ENCODE measurements at regions not wholly inside any gene's neighbourhood (a gene's known extent, or its start where the extent isn't known, plus 50 kb on each side); places are given as distances from the start of the nearest gene placed in this dataset.

- no peak overlapping the region for H2BK20ac ChIP-seq (ENCODE audit: low read length)
- no peak overlapping the region for H2AK5ac ChIP-seq (ENCODE audit: low read depth, low read length)
- 46% methylated on average over 6 of the region's 6 CpGs; no CpG with 5 or more reads in 1 of the 2 experiments for WGBS, 2 experiments (ENCODE audit: extremely low coverage in 1 of 2, insufficient coverage in 1 of 2, insufficient read length in 1 of 2, insufficient replicate concordance in 2 of 2, low coverage in 1 of 2, low lambda C conversion rate in 2 of 2, missing lambda C conversion rate in 1 of 2)
- no peak overlapping the region for H3K23ac ChIP-seq (ENCODE audit: insufficient read length)
- H3K23me2 ChIP-seq (ENCODE audit: low read depth, low read length): no peaks in the 10 kb centered on the region
- no peak overlapping the region for H3K9ac ChIP-seq (replicated peaks in 1 of 4; ENCODE audit: extremely low read depth in 1 of 4, low read depth in 3 of 4, low read length in 3 of 4)
- no peak overlapping the region for H3K4me3 ChIP-seq (ENCODE audit: extremely low read depth in 1 of 4, insufficient read depth in 2 of 4, low read depth in 3 of 4, low read length in 4 of 4)
- H3K18ac ChIP-seq (ENCODE audit: extremely low read depth, low read length): no peak overlapping the region; the same call in 1 of the 2 replicates
- H3K56ac ChIP-seq (replicated peaks; ENCODE audit: insufficient read length, low read depth, low read length): no peak overlapping the region
- no peak for FAIRE-seq
- H2BK12ac ChIP-seq (ENCODE audit: low read depth, low read length): no peak overlapping the region
- H3K27me3 ChIP-seq (replicated peaks in 1 of 4; ENCODE audit: control insufficient read depth in 3 of 4, extremely low read depth in 1 of 4, insufficient read depth in 3 of 4, low read length in 3 of 4): no peaks in the 10 kb centered on the region
- peak overlapping the region; percentile 11 to 48; a peak in 2 of 4 replicates for H3K4me2 ChIP-seq (ENCODE audit: insufficient read depth in 1 of 2, low read depth in 2 of 2, low read length in 2 of 2)
- ChIA-PET POLR2A (ENCODE audit: partially characterized antibody) (no interaction called here), CTCF (ENCODE audit: partially characterized antibody) (interaction anchor here (0.9 to 1.9 kb wide), 6 partner anchors 8 to 63 kb away, joined by 3 to 6 read pairs (median 3); no protein-coding TSS in a partner anchor)
- peaks cover 2 to 5% of the 10 kb centered on the region in 2 experiments; a peak in 3 of 4 replicates for H3K9me3 ChIP-seq (ENCODE audit: insufficient read depth in 2 of 2, low read depth in 1 of 2, low read length in 1 of 2)
- H4K20me1 ChIP-seq (replicated peaks in 1 of 2; ENCODE audit: control insufficient read depth in 1 of 2, insufficient read depth in 2 of 2, low read length in 2 of 2): peaks cover 0 to 1% of the 10 kb centered on the region in 2 experiments
- no peak overlapping the region for H4K91ac ChIP-seq (replicated peaks; ENCODE audit: insufficient read length, low read length)
- no peak overlapping the region for H4K5ac ChIP-seq (ENCODE audit: insufficient read length, low read depth, low read length)
- no peak for DNase-seq (ENCODE audit: low read depth in 1 of 2, low spot score in 2 of 2)
- no peak overlapping the region for H4K8ac ChIP-seq (ENCODE audit: extremely low read depth, insufficient read depth, low read length)
- no peak overlapping the region for H2BK5ac ChIP-seq (ENCODE audit: low read depth, low read length)
- no peak overlapping the region for H2AFZ ChIP-seq (ENCODE audit: low read length)
- H3K36me3 ChIP-seq (ENCODE audit: control insufficient read depth in 2 of 4, insufficient read depth in 4 of 4, low read length in 3 of 4): no peaks in the 10 kb centered on the region
- H2BK120ac ChIP-seq (replicated peaks; ENCODE audit: low read depth, low read length): no peak overlapping the region
- H3K4ac ChIP-seq (replicated peaks; ENCODE audit: insufficient read length, low read depth, low read length): no peak overlapping the region
- peaks cover 5 to 23% (median 16%) of the 10 kb centered on the region in 4 experiments for H3K4me1 ChIP-seq (replicated peaks in 1 of 4; ENCODE audit: control insufficient read depth in 3 of 4, insufficient read depth in 4 of 4, low read length in 3 of 4)
- no peaks in the 10 kb centered on the region for H3K79me2 ChIP-seq (ENCODE audit: control insufficient read depth in 1 of 2, insufficient read depth in 2 of 2, low read length in 2 of 2)
- no peak overlapping the region for H3K27ac ChIP-seq (ENCODE audit: low read depth, low read length)
- H3K14ac ChIP-seq (ENCODE audit: insufficient read length): no peak overlapping the region
- H3K79me1 ChIP-seq (ENCODE audit: low read depth, low read length): no peaks in the 10 kb centered on the region
- TF ChIP-seq FOSL1 (IDR thresholded peaks at IDR 0.05; ENCODE audit: insufficient read depth, low read depth, low read length) (no peak), ASH2L (IDR thresholded peaks at IDR 0.05; ENCODE audit: low read length) (peak; percentile 21), RAD21 (IDR thresholded peaks at IDR 0.05 in 1 of 2, conservative IDR thresholded peaks at IDR 0.05 in 1 of 2; ENCODE audit: low read depth in 2 of 2, low read length in 2 of 2) (0 out of 4 replicates have a peak, but pooled peaks of 1 of the 2 experiments have one; percentile 15), SP1 (IDR thresholded peaks at IDR 0.05; ENCODE audit: low read depth, low read length) (0 out of 2 replicates have a peak, but pooled peaks have one; percentile 57), SIRT6 (IDR thresholded peaks at IDR 0.05; ENCODE audit: low read length) (no peak), CBX5 (IDR thresholded peaks at IDR 0.05; ENCODE audit: low read depth, low read length) (no peak)
- TF ChIP-seq, protein P1, sequence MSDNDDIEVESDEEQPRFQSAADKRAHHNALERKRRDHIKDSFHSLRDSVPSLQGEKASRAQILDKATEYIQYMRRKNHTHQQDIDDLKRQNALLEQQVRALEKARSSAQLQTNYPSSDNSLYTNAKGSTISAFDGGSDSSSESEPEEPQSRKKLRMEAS (IDR thresholded peaks at IDR 0.05): 0 out of 2 replicates have a peak, but pooled peaks have one; percentile 11
- no peak overlapping the region for H2BK15ac ChIP-seq (ENCODE audit: low read length)
Observed at GRCh38 chr21:43312751-43313169, 114.2 kb downstream of the SIK1 start.

Measured in H1 (cell line).